Trophoblast cell (in vitro differentiated cells and primary cell): ENCODE measurements at regions not wholly inside any gene's neighbourhood (a gene's known extent, or its start where the extent isn't known, plus 50 kb on each side); places are given as distances from the start of the nearest gene placed in this dataset.

Experiments used
- DNase-seq, 2 donors: peaks; one replicate each; pipeline ENCODE4 v3.0.0-alpha.2; 2016
- H2AFZ ChIP-seq: 2 replicates; pipeline ENCODE4 v1.6.1; 2013; ENCODE audit warnings: low read length, moderate library complexity, mild to moderate bottlenecking; ENCODE audit not compliant: insufficient read depth, poor library complexity
- H2AK5ac ChIP-seq: 2 replicates; pipeline ENCODE4 v1.6.1; 2013; ENCODE audit warnings: mild to moderate bottlenecking, low read length
- H2BK120ac ChIP-seq: 2 replicates; pipeline ENCODE4 v1.6.1; 2013; ENCODE audit warnings: low read length, mild to moderate bottlenecking, moderate library complexity; ENCODE audit not compliant: insufficient read depth, poor library complexity
- H2BK12ac ChIP-seq: 2 replicates; pipeline ENCODE4 v1.6.1; 2013; ENCODE audit warnings: mild to moderate bottlenecking, low read length, moderate library complexity
- H2BK5ac ChIP-seq: 2 replicates; pipeline ENCODE4 v1.6.1; 2013; ENCODE audit warnings: low read length, low read depth, moderate library complexity, mild to moderate bottlenecking; ENCODE audit not compliant: poor library complexity
- H3K14ac ChIP-seq: 2 replicates; pipeline ENCODE4 v1.6.1; 2013; ENCODE audit warnings: mild to moderate bottlenecking, low read length
- H3K18ac ChIP-seq: 2 replicates; pipeline ENCODE4 v1.6.1; 2013; ENCODE audit warnings: mild to moderate bottlenecking, low read length
- H3K23ac ChIP-seq: 2 replicates; pipeline ENCODE4 v1.6.1; 2013; ENCODE audit warnings: low read length
- H3K27ac ChIP-seq: 2 replicates; pipeline ENCODE4 v1.5.1; 2013; ENCODE audit warnings: low read depth, mild to moderate bottlenecking, inconsistent platforms, low read length, moderate library complexity
- H3K27me3 ChIP-seq: 2 replicates; pipeline ENCODE4 v1.6.1; 2013; ENCODE audit warnings: inconsistent platforms, mild to moderate bottlenecking, low read length, moderate library complexity; ENCODE audit not compliant: insufficient read depth
- H3K36me3 ChIP-seq, 2 experiments: 1 replicate in 1 of 2; 2 replicates in 1 of 2; pipeline ENCODE4 v1.6.1; 2013; ENCODE audit warnings: low read length in 2 of 2, mild to moderate bottlenecking in 2 of 2, moderate library complexity in 1 of 2; ENCODE audit not compliant: insufficient read depth in 2 of 2, control insufficient read depth in 1 of 2
- H3K4ac ChIP-seq: 2 replicates; pipeline ENCODE4 v1.6.1; 2013; ENCODE audit warnings: low read depth, mild to moderate bottlenecking, low read length, moderate library complexity
- H3K4me1 ChIP-seq, 2 experiments: 1 replicate in 1 of 2; 2 replicates in 1 of 2; pipeline ENCODE4 v1.6.1; 2013; ENCODE audit warnings: low read length in 2 of 2, mild to moderate bottlenecking in 2 of 2, moderate library complexity in 1 of 2; ENCODE audit not compliant: insufficient read depth in 2 of 2, control insufficient read depth in 1 of 2
- H3K4me2 ChIP-seq: 2 replicates; pipeline ENCODE4 v1.6.1; 2013; ENCODE audit warnings: inconsistent platforms, mild to moderate bottlenecking, low read length, moderate library complexity
- H3K4me3 ChIP-seq: 2 replicates; pipeline ENCODE4 v1.5.1; 2013; ENCODE audit warnings: mild to moderate bottlenecking, low read depth, low read length, inconsistent platforms
- H3K79me1 ChIP-seq: one replicate; pipeline ENCODE4 v1.6.1; 2013; ENCODE audit warnings: low read length
- H3K79me2 ChIP-seq: 2 replicates; pipeline ENCODE4 v1.6.1; 2013; ENCODE audit warnings: low read length, mild to moderate bottlenecking; ENCODE audit not compliant: control insufficient read depth, insufficient read depth, poor library complexity
- H3K9ac ChIP-seq: 2 replicates; pipeline ENCODE4 v1.6.1; 2013; ENCODE audit warnings: mild to moderate bottlenecking, low read length
- H3K9me3 ChIP-seq: 2 replicates; pipeline ENCODE4 v1.6.1; 2013; ENCODE audit warnings: low read depth, mild to moderate bottlenecking, control low read depth, inconsistent platforms, low read length; ENCODE audit not compliant: insufficient read depth
- H4K12ac ChIP-seq: 2 replicates; pipeline ENCODE4 v1.6.1; 2013; ENCODE audit warnings: low read depth, mild to moderate bottlenecking, low read length, moderate library complexity
- H4K8ac ChIP-seq: 2 replicates; pipeline ENCODE4 v1.6.1; 2013; ENCODE audit warnings: low read depth, mild to moderate bottlenecking, low read length, moderate library complexity
- H4K91ac ChIP-seq: one replicate; pipeline ENCODE4 v1.6.1; 2013; ENCODE audit warnings: low read depth, mild to moderate bottlenecking, low read length, moderate library complexity
- WGBS: extraction: QIAGEN DNeasy Blood & Tissue Kit; methylation state at CpG from one replicate; pipeline ENCODE4 v1.1.7; 2013; ENCODE audit warnings: missing lambda C conversion rate; ENCODE audit not compliant: insufficient read length, insufficient coverage; ENCODE audit errors: extremely low coverage; 5-methylcytosine and 5-hydroxymethylcytosine counted together

- Histone ChIP-seq H2BK12ac (no peak overlapping the region), H3K18ac (no peak overlapping the region), H3K79me2 (no peaks in the 10 kb centered on the region), H4K12ac (no peak overlapping the region), H3K4me1 (no peaks in the 10 kb centered on the region), H3K4ac (no peak overlapping the region), H3K23ac (no peak overlapping the region), H3K9me3 (peaks cover 6% of the 10 kb centered on the region), H3K9ac (no peak overlapping the region), H4K91ac (no peak overlapping the region), H3K27me3 (no peaks in the 10 kb centered on the region), H3K14ac (no peak overlapping the region), H3K79me1 (no peaks in the 10 kb centered on the region), H3K27ac (no peak overlapping the region), H3K4me3 (no peak overlapping the region), H3K36me3 (no peaks in the 10 kb centered on the region), H4K8ac (no peak overlapping the region), H2BK5ac (no peak overlapping the region), H2BK120ac (no peak overlapping the region), H2AK5ac (no peak overlapping the region), H2AFZ (no peak overlapping the region), H3K4me2 (no peak overlapping the region)
- WGBS = no CpG with 5 or more reads among the region's 1 CpG
- DNase-seq = no peak
Measured at GRCh38 chr16:60541535-60541934, 1494.7 kb downstream of the CDH8 start.

- no peak overlapping the region for H2AFZ ChIP-seq
- H3K9ac ChIP-seq = no peak overlapping the region
- no peak overlapping the region for H3K4ac ChIP-seq
- H4K91ac ChIP-seq = no peak overlapping the region
- no peak overlapping the region for H4K8ac ChIP-seq
- H3K27ac ChIP-seq = no peak overlapping the region
- no peak overlapping the region for H3K4me3 ChIP-seq
- H3K27me3 ChIP-seq = no peaks in the 10 kb centered on the region
- H3K4me1 ChIP-seq = no peaks in the 10 kb centered on the region
- WGBS = no CpG with 5 or more reads among the region's 3 CpGs
- H2BK12ac ChIP-seq = no peak overlapping the region
- H3K36me3 ChIP-seq = no peaks in the 10 kb centered on the region
- H2BK5ac ChIP-seq = no peak overlapping the region
- no peak overlapping the region for H3K23ac ChIP-seq
- H3K79me1 ChIP-seq = no peaks in the 10 kb centered on the region
- H2BK120ac ChIP-seq = no peak overlapping the region
- no peak overlapping the region for H2AK5ac ChIP-seq
- no peak overlapping the region for H3K18ac ChIP-seq
- H4K12ac ChIP-seq = no peak overlapping the region
- no peak overlapping the region for H3K4me2 ChIP-seq
- DNase-seq = no peak
- H3K79me2 ChIP-seq = no peaks in the 10 kb centered on the region
- H3K14ac ChIP-seq = no peak overlapping the region
- H3K9me3 ChIP-seq = no peaks in the 10 kb centered on the region
Measured at GRCh38 chr16:60510941-60511340, 1525.3 kb downstream of the CDH8 start.

- Histone ChIP-seq H3K27ac (no peak overlapping the region), H2BK12ac (no peak overlapping the region), H3K27me3 (no peaks in the 10 kb centered on the region), H3K9me3 (no peaks in the 10 kb centered on the region), H3K79me2 (no peaks in the 10 kb centered on the region), H4K91ac (no peak overlapping the region), H3K18ac (no peak overlapping the region), H3K4me1 (no peaks in the 10 kb centered on the region), H3K4me2 (no peak overlapping the region), H3K14ac (no peak overlapping the region), H4K12ac (no peak overlapping the region), H2AFZ (no peak overlapping the region), H3K4ac (no peak overlapping the region), H4K8ac (no peak overlapping the region), H3K23ac (no peak overlapping the region), H2AK5ac (no peak overlapping the region), H2BK5ac (no peak overlapping the region), H3K36me3 (no peaks in the 10 kb centered on the region), H3K4me3 (no peak overlapping the region), H3K9ac (no peak overlapping the region), H2BK120ac (no peak overlapping the region), H3K79me1 (no peaks in the 10 kb centered on the region)
- no peak for DNase-seq
- no CpG with 5 or more reads among the region's 1 CpG for WGBS
Measured at GRCh38 chr16:60510208-60510607, 1526.0 kb downstream of the CDH8 start.

- no peak overlapping the region for H3K23ac ChIP-seq
- no peak overlapping the region for H3K4me2 ChIP-seq
- WGBS = no CpG with 5 or more reads among the region's 3 CpGs
- H2AK5ac ChIP-seq = no peak overlapping the region
- H2BK5ac ChIP-seq = no peak overlapping the region
- H3K18ac ChIP-seq = no peak overlapping the region
- no peaks in the 10 kb centered on the region for H3K27me3 ChIP-seq
- no peak overlapping the region for H3K14ac ChIP-seq
- no peak overlapping the region for H3K4ac ChIP-seq
- no peak overlapping the region for H2AFZ ChIP-seq
- H3K9me3 ChIP-seq = no peaks in the 10 kb centered on the region
- no peaks in the 10 kb centered on the region for H3K79me2 ChIP-seq
- no peaks in the 10 kb centered on the region for H3K79me1 ChIP-seq
- H4K91ac ChIP-seq = no peak overlapping the region
- no peak overlapping the region for H4K12ac ChIP-seq
- no peaks in the 10 kb centered on the region for H3K36me3 ChIP-seq
- no peak overlapping the region for H2BK12ac ChIP-seq
- H3K27ac ChIP-seq = no peak overlapping the region
- H3K9ac ChIP-seq = no peak overlapping the region
- no peak overlapping the region for H3K4me3 ChIP-seq
- DNase-seq = no peak
- H3K4me1 ChIP-seq = no peaks in the 10 kb centered on the region
- no peak overlapping the region for H4K8ac ChIP-seq
- H2BK120ac ChIP-seq = no peak overlapping the region
Measured at GRCh38 chr16:60491273-60491672, 1545.0 kb downstream of the CDH8 start.
